ENCODE measurements at regions not wholly inside any gene's neighbourhood (a gene's known extent, or its start where the extent isn't known, plus 50 kb on each side); places are given as distances from the start of the nearest gene placed in this dataset.

GRCh38 chr6:6712449-6713403 is 124.2 kb downstream of the LY86 start:
- Histone ChIP-seq H3K27ac (ENCODE audit: extremely low read depth, low read depth, low read length) (no peak overlapping the region), H3K4me1 (ENCODE audit: control insufficient read depth, insufficient read depth, low read length) (no peaks in the 10 kb centered on the region; the same call in 1 of the 2 replicates), H3K9me3 (ENCODE audit: control insufficient read depth, insufficient read depth, low read depth, low read length) (no peaks in the 10 kb centered on the region), H3K4me3 (ENCODE audit: low read depth, low read length) (no peak overlapping the region), H3K36me3 (ENCODE audit: control insufficient read depth in 2 of 2, insufficient read depth in 1 of 2, low read length in 2 of 2) (no peaks in the 10 kb centered on the region)
- TF ChIP-seq SP7 (tag by site-specific recombination; IDR thresholded peaks at IDR 0.05) (no peak), ZNF416 (tag by site-specific recombination; IDR thresholded peaks at IDR 0.05) (no peak), ZNF426 (tag by site-specific recombination; IDR thresholded peaks at IDR 0.05) (no peak), ZNF140 (tag by site-specific recombination; IDR thresholded peaks at IDR 0.05) (no peak), ZNF585B (tag by site-specific recombination; IDR thresholded peaks at IDR 0.05) (no peak), ZBTB6 (tag by site-specific recombination; IDR thresholded peaks at IDR 0.05) (no peak), SETDB1 (IDR thresholded peaks at IDR 0.05; ENCODE audit: insufficient read length, low read length) (no peak), ELK4 (IDR thresholded peaks at IDR 0.05; ENCODE audit: borderline replicate concordance, low read depth, low read length) (no peak), ZBTB20 (tag by site-specific recombination; IDR thresholded peaks at IDR 0.05) (no peak), KLF16 (tag by site-specific recombination; IDR thresholded peaks at IDR 0.05) (no peak), HOXC10 (CRISPR knock-in tag; IDR thresholded peaks at IDR 0.05) (no peak), ZBTB49 (tag by site-specific recombination; IDR thresholded peaks at IDR 0.05; ENCODE audit: low read depth) (no peak)
- TF ChIP-seq, protein P1, sequence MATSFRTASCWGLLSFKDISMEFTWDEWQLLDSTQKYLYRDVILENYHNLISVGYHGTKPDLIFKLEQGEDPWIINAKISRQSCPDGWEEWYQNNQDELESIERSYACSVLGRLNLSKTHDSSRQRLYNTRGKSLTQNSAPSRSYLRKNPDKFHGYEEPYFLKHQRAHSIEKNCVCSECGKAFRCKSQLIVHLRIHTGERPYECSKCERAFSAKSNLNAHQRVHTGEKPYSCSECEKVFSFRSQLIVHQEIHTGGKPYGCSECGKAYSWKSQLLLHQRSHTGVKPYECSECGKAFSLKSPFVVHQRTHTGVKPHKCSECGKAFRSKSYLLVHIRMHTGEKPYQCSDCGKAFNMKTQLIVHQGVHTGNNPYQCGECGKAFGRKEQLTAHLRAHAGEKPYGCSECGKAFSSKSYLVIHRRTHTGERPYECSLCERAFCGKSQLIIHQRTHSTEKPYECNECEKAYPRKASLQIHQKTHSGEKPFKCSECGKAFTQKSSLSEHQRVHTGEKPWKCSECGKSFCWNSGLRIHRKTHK (tag by site-specific recombination; IDR thresholded peaks at IDR 0.05) = no peak
- TF ChIP-seq, protein P2, sequence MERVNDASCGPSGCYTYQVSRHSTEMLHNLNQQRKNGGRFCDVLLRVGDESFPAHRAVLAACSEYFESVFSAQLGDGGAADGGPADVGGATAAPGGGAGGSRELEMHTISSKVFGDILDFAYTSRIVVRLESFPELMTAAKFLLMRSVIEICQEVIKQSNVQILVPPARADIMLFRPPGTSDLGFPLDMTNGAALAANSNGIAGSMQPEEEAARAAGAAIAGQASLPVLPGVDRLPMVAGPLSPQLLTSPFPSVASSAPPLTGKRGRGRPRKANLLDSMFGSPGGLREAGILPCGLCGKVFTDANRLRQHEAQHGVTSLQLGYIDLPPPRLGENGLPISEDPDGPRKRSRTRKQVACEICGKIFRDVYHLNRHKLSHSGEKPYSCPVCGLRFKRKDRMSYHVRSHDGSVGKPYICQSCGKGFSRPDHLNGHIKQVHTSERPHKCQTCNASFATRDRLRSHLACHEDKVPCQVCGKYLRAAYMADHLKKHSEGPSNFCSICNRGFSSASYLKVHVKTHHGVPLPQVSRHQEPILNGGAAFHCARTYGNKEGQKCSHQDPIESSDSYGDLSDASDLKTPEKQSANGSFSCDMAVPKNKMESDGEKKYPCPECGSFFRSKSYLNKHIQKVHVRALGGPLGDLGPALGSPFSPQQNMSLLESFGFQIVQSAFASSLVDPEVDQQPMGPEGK (tag by site-specific recombination; IDR thresholded peaks at IDR 0.05) = no peak
- TF ChIP-seq, protein P3, sequence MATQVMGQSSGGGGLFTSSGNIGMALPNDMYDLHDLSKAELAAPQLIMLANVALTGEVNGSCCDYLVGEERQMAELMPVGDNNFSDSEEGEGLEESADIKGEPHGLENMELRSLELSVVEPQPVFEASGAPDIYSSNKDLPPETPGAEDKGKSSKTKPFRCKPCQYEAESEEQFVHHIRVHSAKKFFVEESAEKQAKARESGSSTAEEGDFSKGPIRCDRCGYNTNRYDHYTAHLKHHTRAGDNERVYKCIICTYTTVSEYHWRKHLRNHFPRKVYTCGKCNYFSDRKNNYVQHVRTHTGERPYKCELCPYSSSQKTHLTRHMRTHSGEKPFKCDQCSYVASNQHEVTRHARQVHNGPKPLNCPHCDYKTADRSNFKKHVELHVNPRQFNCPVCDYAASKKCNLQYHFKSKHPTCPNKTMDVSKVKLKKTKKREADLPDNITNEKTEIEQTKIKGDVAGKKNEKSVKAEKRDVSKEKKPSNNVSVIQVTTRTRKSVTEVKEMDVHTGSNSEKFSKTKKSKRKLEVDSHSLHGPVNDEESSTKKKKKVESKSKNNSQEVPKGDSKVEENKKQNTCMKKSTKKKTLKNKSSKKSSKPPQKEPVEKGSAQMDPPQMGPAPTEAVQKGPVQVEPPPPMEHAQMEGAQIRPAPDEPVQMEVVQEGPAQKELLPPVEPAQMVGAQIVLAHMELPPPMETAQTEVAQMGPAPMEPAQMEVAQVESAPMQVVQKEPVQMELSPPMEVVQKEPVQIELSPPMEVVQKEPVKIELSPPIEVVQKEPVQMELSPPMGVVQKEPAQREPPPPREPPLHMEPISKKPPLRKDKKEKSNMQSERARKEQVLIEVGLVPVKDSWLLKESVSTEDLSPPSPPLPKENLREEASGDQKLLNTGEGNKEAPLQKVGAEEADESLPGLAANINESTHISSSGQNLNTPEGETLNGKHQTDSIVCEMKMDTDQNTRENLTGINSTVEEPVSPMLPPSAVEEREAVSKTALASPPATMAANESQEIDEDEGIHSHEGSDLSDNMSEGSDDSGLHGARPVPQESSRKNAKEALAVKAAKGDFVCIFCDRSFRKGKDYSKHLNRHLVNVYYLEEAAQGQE (tag by site-specific recombination; IDR thresholded peaks at IDR 0.05) = no peak
- POLR2A ChIA-PET = interaction anchor here (0.5 kb wide), 1 partner anchor 193 kb away, joined by 3 read pairs; no protein-coding TSS in a partner anchor
- CTCF ChIA-PET = interaction anchor here (0.6 to 1.8 kb wide), 5 partner anchors 11 to 538 kb away, joined by 3 to 10 read pairs (median 3); no protein-coding TSS in a partner anchor

Data from HEK293 (cell line).